ENCODE measurements at regions not wholly inside any gene's neighbourhood (a gene's known extent, or its start where the extent isn't known, plus 50 kb on each side); places are given as distances from the start of the nearest gene placed in this dataset.

DNA sequence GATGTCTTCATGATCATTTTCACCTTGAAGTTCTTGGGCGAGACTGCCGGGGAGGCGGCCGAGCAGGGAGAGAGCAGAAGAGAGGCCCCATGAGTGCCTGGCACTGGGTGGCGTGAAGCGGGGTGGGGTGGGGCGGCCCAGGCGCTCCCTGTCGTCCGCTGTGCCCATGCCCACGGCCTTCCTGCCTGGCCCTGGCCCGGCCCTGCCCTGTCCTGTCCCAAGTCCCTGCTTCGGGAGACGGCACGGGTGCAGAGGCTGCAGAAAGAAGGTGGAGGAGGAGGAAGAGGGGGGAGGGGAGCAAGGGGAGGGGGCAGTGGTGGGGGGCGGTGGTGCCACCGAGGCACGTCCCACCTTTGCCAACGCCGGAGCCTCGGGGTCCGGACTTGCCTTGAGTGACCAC lies 118.4 kb downstream of the PTPRS start:
- Mint-ChIP-seq H3K36me3 (ENCODE audit: insufficient read depth, unreplicated experiment) (peaks cover 9% of the 10 kb centered on the region), H3K4me1 (ENCODE audit: low read depth, unreplicated experiment) (no peaks in the 10 kb centered on the region), H3K27ac (ENCODE audit: unreplicated experiment) (no peak overlapping the region), H3K4me3 (ENCODE audit: low read depth, unreplicated experiment) (no peak overlapping the region), H3K27me3 (ENCODE audit: unreplicated experiment) (no peaks in the 10 kb centered on the region), H3K9me3 (ENCODE audit: low read depth, unreplicated experiment) (no peaks in the 10 kb centered on the region)
- no peak for DNase-seq
- intact Hi-C loops (cut with micrococcal nuclease; ENCODE audit: unreplicated experiment) = no loop called here
- CTCF ChIA-PET = no interaction called here
- no TSS peak for BruUV-seq (replicated peaks)
- TF ChIP-seq, protein P1, sequence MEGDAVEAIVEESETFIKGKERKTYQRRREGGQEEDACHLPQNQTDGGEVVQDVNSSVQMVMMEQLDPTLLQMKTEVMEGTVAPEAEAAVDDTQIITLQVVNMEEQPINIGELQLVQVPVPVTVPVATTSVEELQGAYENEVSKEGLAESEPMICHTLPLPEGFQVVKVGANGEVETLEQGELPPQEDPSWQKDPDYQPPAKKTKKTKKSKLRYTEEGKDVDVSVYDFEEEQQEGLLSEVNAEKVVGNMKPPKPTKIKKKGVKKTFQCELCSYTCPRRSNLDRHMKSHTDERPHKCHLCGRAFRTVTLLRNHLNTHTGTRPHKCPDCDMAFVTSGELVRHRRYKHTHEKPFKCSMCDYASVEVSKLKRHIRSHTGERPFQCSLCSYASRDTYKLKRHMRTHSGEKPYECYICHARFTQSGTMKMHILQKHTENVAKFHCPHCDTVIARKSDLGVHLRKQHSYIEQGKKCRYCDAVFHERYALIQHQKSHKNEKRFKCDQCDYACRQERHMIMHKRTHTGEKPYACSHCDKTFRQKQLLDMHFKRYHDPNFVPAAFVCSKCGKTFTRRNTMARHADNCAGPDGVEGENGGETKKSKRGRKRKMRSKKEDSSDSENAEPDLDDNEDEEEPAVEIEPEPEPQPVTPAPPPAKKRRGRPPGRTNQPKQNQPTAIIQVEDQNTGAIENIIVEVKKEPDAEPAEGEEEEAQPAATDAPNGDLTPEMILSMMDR (IDR thresholded peaks at IDR 0.05; ENCODE audit: unreplicated experiment) = no peak

DNA sequence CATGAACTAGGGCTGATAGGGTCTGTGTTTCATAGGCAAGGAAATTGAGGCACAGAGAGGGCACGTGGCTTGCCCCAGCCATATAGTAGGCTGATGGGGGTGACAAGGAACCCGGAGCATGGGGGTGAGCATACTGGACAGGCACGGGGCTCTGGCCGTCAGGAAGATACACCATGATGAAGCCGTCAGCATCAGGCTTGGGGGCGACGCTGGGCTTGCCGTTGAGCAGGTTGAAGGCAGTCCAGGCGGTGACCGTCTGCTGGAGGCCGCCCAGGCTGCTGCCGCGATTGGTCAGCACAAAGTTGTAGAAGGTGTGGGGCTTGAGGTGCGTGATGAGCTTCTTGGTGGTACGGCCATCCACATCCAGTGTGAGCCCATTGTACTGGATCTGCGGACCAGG lies 119.7 kb downstream of the PTPRS start:
- H3K27me3 Mint-ChIP-seq (ENCODE audit: unreplicated experiment) = no peaks in the 10 kb centered on the region
- H3K27ac Mint-ChIP-seq (ENCODE audit: unreplicated experiment) = no peak overlapping the region
- CTCF ChIA-PET = no interaction called here
- no peaks in the 10 kb centered on the region for H3K9me3 Mint-ChIP-seq (ENCODE audit: low read depth, unreplicated experiment)
- no peak for DNase-seq
- H3K36me3 Mint-ChIP-seq (ENCODE audit: insufficient read depth, unreplicated experiment) = peaks cover 9% of the 10 kb centered on the region
- no peaks in the 10 kb centered on the region for H3K4me1 Mint-ChIP-seq (ENCODE audit: low read depth, unreplicated experiment)
- intact Hi-C loops (cut with micrococcal nuclease; ENCODE audit: unreplicated experiment) = no loop called here
- no TSS peak for BruUV-seq (replicated peaks)
- no peak overlapping the region for H3K4me3 Mint-ChIP-seq (ENCODE audit: low read depth, unreplicated experiment)
- TF ChIP-seq, protein P1 (IDR thresholded peaks at IDR 0.05; ENCODE audit: unreplicated experiment) = no peak

DNA sequence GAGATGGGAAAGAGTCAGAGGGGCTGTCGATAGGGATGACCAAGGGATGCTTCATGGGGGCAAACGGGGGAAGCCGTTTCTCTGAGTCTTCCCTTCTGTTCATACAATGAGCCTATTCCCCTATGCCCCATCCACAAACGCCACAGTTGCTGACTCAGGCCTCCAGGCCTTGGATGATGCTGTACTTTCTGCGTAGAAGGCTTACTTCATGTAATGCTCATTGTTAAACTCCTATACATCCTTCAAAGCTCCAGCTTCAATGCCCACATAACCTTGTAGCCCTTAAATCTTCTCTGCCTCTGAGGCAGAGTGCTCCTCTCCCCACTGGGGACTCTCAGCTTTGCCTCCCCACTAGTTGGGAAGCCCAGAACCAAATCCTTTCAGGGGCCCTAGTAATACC lies 120.3 kb downstream of the PTPRS start:
- Mint-ChIP-seq H3K36me3 (ENCODE audit: insufficient read depth, unreplicated experiment) (peaks cover 9% of the 10 kb centered on the region), H3K4me1 (ENCODE audit: low read depth, unreplicated experiment) (no peaks in the 10 kb centered on the region), H3K27me3 (ENCODE audit: unreplicated experiment) (no peaks in the 10 kb centered on the region), H3K27ac (ENCODE audit: unreplicated experiment) (no peak overlapping the region), H3K9me3 (ENCODE audit: low read depth, unreplicated experiment) (no peaks in the 10 kb centered on the region), H3K4me3 (ENCODE audit: low read depth, unreplicated experiment) (no peak overlapping the region)
- CTCF ChIA-PET = no interaction called here
- intact Hi-C loops (cut with micrococcal nuclease; ENCODE audit: unreplicated experiment) = no loop called here
- no peak for DNase-seq
- TF ChIP-seq, protein P1 (IDR thresholded peaks at IDR 0.05; ENCODE audit: unreplicated experiment) = no peak
- no TSS peak for BruUV-seq (replicated peaks)

DNA sequence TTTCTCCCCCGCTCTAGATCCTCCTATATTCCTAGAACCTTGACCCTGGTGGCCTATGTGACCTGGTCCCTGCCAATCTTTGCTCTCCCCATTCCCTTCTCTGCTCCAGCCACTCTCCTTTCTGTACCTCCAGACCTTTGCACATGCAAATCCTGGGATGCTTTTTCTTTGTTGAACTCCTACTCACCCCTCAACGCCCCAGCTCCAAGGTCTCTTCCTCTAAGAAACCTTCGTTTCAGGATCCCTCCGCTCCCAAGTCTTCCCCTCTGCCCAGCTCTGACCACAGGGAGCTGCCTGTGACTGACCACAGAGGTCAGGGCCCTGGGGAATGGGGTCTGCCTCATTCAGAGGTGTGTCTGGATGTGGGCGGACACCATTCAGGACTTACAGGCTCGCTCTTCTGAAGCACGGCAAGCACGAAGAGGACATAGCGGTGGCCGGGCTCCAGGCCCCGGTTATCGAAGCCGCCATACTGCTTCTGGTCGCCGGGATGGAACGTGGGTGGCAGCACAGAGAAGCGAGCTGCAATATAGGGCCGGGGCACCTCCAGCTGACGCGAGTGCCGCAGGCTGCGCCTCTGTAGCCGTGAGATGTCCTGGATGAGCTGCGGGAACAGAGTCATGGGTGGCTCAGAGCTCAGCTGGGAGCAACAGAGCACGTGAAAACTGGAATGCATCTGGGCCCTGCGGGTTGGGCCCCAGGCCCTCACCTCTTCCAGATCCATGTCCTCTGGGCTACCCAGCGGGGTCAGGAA lies 120.9 kb downstream of the PTPRS start:
- no peaks in the 10 kb centered on the region for H3K4me1 Mint-ChIP-seq (ENCODE audit: low read depth, unreplicated experiment)
- peaks cover 10% of the 10 kb centered on the region for H3K36me3 Mint-ChIP-seq (ENCODE audit: insufficient read depth, unreplicated experiment)
- no peak overlapping the region for H3K4me3 Mint-ChIP-seq (ENCODE audit: low read depth, unreplicated experiment)
- no TSS peak for BruUV-seq (replicated peaks)
- DNase-seq = no peak
- TF ChIP-seq, protein P1 (IDR thresholded peaks at IDR 0.05; ENCODE audit: unreplicated experiment) = no peak
- H3K27ac Mint-ChIP-seq (ENCODE audit: unreplicated experiment) = no peak overlapping the region
- H3K27me3 Mint-ChIP-seq (ENCODE audit: unreplicated experiment) = no peaks in the 10 kb centered on the region
- CTCF ChIA-PET = no interaction called here
- no peaks in the 10 kb centered on the region for H3K9me3 Mint-ChIP-seq (ENCODE audit: low read depth, unreplicated experiment)
- intact Hi-C loops (cut with micrococcal nuclease; ENCODE audit: unreplicated experiment) = no loop called here

All from Calu3 (cell line).